HFFc6 (cell line): ENCODE measurements at regions not wholly inside any gene's neighbourhood (a gene's known extent, or its start where the extent isn't known, plus 50 kb on each side); places are given as distances from the start of the nearest gene placed in this dataset.

Experiments
- DNase-seq: peaks from one replicate; pipeline ENCODE4 v3.0.0-alpha.2; 2018
- H3K27ac Mint-ChIP-seq: 2 replicates; pipeline ENCODE4 v1.8.0; 2020; ENCODE audit warnings: mild to moderate bottlenecking, mixed read lengths
- H3K27me3 Mint-ChIP-seq: 2 replicates; pipeline ENCODE4 v1.8.0; 2021; ENCODE audit warnings: mild to moderate bottlenecking, moderate library complexity, mixed read lengths; ENCODE audit not compliant: insufficient read depth
- H3K36me3 Mint-ChIP-seq: 2 replicates; pipeline ENCODE4 v1.8.0; 2021; ENCODE audit warnings: low read depth, mixed read lengths
- H3K4me1 Mint-ChIP-seq: 2 replicates; pipeline ENCODE4 v1.8.0; 2020; ENCODE audit warnings: low read depth, mixed read lengths
- H3K4me3 Mint-ChIP-seq: 2 replicates; pipeline ENCODE4 v1.8.0; 2020; ENCODE audit warnings: mild to moderate bottlenecking, moderate library complexity, mixed read lengths
- H3K9me3 Mint-ChIP-seq: 2 replicates; pipeline ENCODE4 v1.8.0; 2020; ENCODE audit warnings: mild to moderate bottlenecking, mixed read lengths
- CTCF ChIP-seq: fragments of 200-600 bp; sonication (generic); IDR thresholded peaks from 2 replicates; pipeline ENCODE4 v1.5.0; 2021; ENCODE audit warnings: antibody characterized with exemption, mild to moderate bottlenecking

- TF ChIP-seq CTCF, result no peak
- H3K9me3 Mint-ChIP-seq, result peaks cover 40% of the 10 kb centered on the region
- no peaks in the 10 kb centered on the region for H3K27me3 Mint-ChIP-seq
- no peak for DNase-seq
- no peak overlapping the region for H3K27ac Mint-ChIP-seq
- H3K36me3 Mint-ChIP-seq, result peaks cover 4% of the 10 kb centered on the region; the same call in 1 of the 2 replicates
- H3K4me1 Mint-ChIP-seq, result no peaks in the 10 kb centered on the region
- H3K4me3 Mint-ChIP-seq, result no peak overlapping the region
These were observed 200.8 kb upstream of the PDE10A start for GRCh38 chr6:165863801-165864200.

- no peak for TF ChIP-seq CTCF
- peaks cover 4% of the 10 kb centered on the region; the same call in 1 of the 2 replicates for H3K36me3 Mint-ChIP-seq
- no peak for DNase-seq
- H3K9me3 Mint-ChIP-seq, result peaks cover 40% of the 10 kb centered on the region
- no peaks in the 10 kb centered on the region for H3K4me1 Mint-ChIP-seq
- H3K27ac Mint-ChIP-seq, result no peak overlapping the region
- H3K27me3 Mint-ChIP-seq, result no peaks in the 10 kb centered on the region
- no peak overlapping the region for H3K4me3 Mint-ChIP-seq
These were observed 199.8 kb upstream of the PDE10A start for GRCh38 chr6:165862813-165863212.

- no peak for DNase-seq
- Mint-ChIP-seq H3K27ac (no peak overlapping the region), H3K27me3 (no peaks in the 10 kb centered on the region), H3K4me3 (no peak overlapping the region), H3K9me3 (peaks cover 34% of the 10 kb centered on the region), H3K4me1 (no peaks in the 10 kb centered on the region), H3K36me3 (peaks cover 4% of the 10 kb centered on the region; the same call in 1 of the 2 replicates)
- TF ChIP-seq CTCF, result no peak
These were observed 198.2 kb upstream of the PDE10A start for GRCh38 chr6:165861226-165861625.

GRCh38 chr6:165858586-165858985 is 195.5 kb upstream of the PDE10A start:
- H3K36me3 Mint-ChIP-seq, result peaks cover 4% of the 10 kb centered on the region; the same call in 1 of the 2 replicates
- H3K27me3 Mint-ChIP-seq, result no peaks in the 10 kb centered on the region
- H3K4me1 Mint-ChIP-seq, result no peaks in the 10 kb centered on the region
- DNase-seq, result no peak
- H3K4me3 Mint-ChIP-seq, result no peak overlapping the region
- H3K9me3 Mint-ChIP-seq, result peaks cover 44% of the 10 kb centered on the region
- TF ChIP-seq CTCF, result no peak; the same call in 1 of the 2 replicates
- no peak overlapping the region for H3K27ac Mint-ChIP-seq

- Mint-ChIP-seq H3K27me3 (peaks cover 4% of the 10 kb centered on the region; the same call in 1 of the 2 replicates), H3K9me3 (peaks cover 27% of the 10 kb centered on the region), H3K27ac (no peak overlapping the region), H3K4me3 (no peak overlapping the region), H3K4me1 (no peaks in the 10 kb centered on the region), H3K36me3 (no peaks in the 10 kb centered on the region)
- DNase-seq, result no peak
- no peak for TF ChIP-seq CTCF
These were observed 192.8 kb upstream of the PDE10A start for GRCh38 chr6:165855856-165856255.
